HepG2 (cell line): ENCODE measurements at regions not wholly inside any gene's neighbourhood (a gene's known extent, or its start where the extent isn't known, plus 50 kb on each side); places are given as distances from the start of the nearest gene placed in this dataset.

ENCODE experiments used
- ATAC-seq: fragments of 200-7000 bp; cut with Tn5 transposase; 3 replicates; pipeline ENCODE4 v1.9.1; 2020; ENCODE audit warnings: mild to moderate bottlenecking, moderate library complexity
- BruUV-seq: library from RNA; stranded (reverse); fragments of 400-500 nt; replicated peaks from 2 replicates; lab custom pipeline; 2021; lab: Mats Ljungman, UMichigan
- CTCF ChIA-PET: fragments of 300-600 bp; formaldehyde crosslinking; extraction: SDS; loops from one replicate; lab custom pipeline; 2021; ENCODE audit warnings: low total read pairs, inconsistent platforms, low intra/inter-chr PET ratio; lab: Yijun Ruan, JAX
- POLR2A ChIA-PET: fragments of 350-600 bp; sonication (Branson Sonifier 250); formaldehyde crosslinking; loops from one replicate; lab custom pipeline; 2020; ENCODE audit warnings: antibody characterized with exemption, inconsistent platforms; lab: Yijun Ruan, JAX
- DNase-seq: peaks from one replicate; pipeline ENCODE4 v3.0.0-alpha.2; 2015; ENCODE audit warnings: low spot score
- FAIRE-seq: peaks from 3 replicates; lab custom pipeline; 2011; peaks lifted over from hg19 to GRCh38; lab: Jason Lieb, UNC
- H2AFZ ChIP-seq: one replicate; pipeline ENCODE4 v1.6.1; 2011; ENCODE audit warnings: low read length, inconsistent platforms
- H3K27ac ChIP-seq: fragments of 300-600 bp; 3 replicates; pipeline ENCODE4 v1.8.0; 2011; ENCODE audit warnings: mixed run types, mild to moderate bottlenecking, mixed read lengths, low read length, inconsistent platforms; ENCODE audit not compliant: insufficient read depth; ENCODE audit errors: extremely low read length
- H3K27me3 ChIP-seq, 2 experiments: fragments of 200-600 bp in 1 of 2; 2 replicates in 1 of 2; 3 replicates in 1 of 2; pipeline versions ENCODE4 v1.6.0 to v1.8.0; 2011; ENCODE audit warnings: low read length in 2 of 2, mild to moderate bottlenecking in 2 of 2, moderate library complexity in 2 of 2, inconsistent platforms in 1 of 2; ENCODE audit not compliant: insufficient read depth in 2 of 2, control insufficient read depth in 1 of 2
- H3K36me3 ChIP-seq, 2 experiments: fragments of 200-600 bp in 1 of 2; replicated peaks in 1 of 2; 2 replicates in 1 of 2; 3 replicates in 1 of 2; pipeline versions ENCODE4 v1.5.1 to v1.8.0; 2011; ENCODE audit warnings: low read length in 2 of 2, inconsistent platforms in 1 of 2; ENCODE audit not compliant: insufficient read depth in 2 of 2, control insufficient read depth in 1 of 2
- H3K4me1 ChIP-seq: 2 replicates; pipeline ENCODE4 v1.5.1; 2012; ENCODE audit warnings: low read length, inconsistent platforms; ENCODE audit not compliant: insufficient read depth
- H3K4me2 ChIP-seq: 2 replicates; pipeline ENCODE4 v1.6.0; 2011; ENCODE audit warnings: low read depth, low read length, inconsistent platforms
- H3K4me3 ChIP-seq, 3 experiments: fragments of 200-600 bp in 1 of 3; sonication (generic), shearing (Covaris generic) in 1 of 3; replicated peaks in 1 of 3; 2 replicates each; pipeline ENCODE4 v1.5.1; 2011 to 2016; ENCODE audit warnings: low read length in 3 of 3, inconsistent platforms in 2 of 3, low read depth in 2 of 3, mild to moderate bottlenecking in 2 of 3, control low read depth in 1 of 3, mixed read lengths in 1 of 3; ENCODE audit not compliant: insufficient read depth in 1 of 3
- H3K79me2 ChIP-seq: one replicate; pipeline ENCODE4 v1.6.1; 2011; ENCODE audit warnings: low read length, inconsistent platforms; ENCODE audit not compliant: insufficient read depth
- H3K9ac ChIP-seq: 2 replicates; pipeline ENCODE4 v1.6.0; 2011; ENCODE audit warnings: mild to moderate bottlenecking, low read depth, low read length, inconsistent platforms; ENCODE audit not compliant: insufficient read depth
- H3K9me3 ChIP-seq: 2 replicates; pipeline ENCODE4 v1.5.1; 2012; ENCODE audit warnings: mild to moderate bottlenecking, low read length
- H4K20me1 ChIP-seq: 2 replicates; pipeline ENCODE4 v1.6.0; 2011; ENCODE audit warnings: inconsistent platforms, mild to moderate bottlenecking, low read length, moderate library complexity; ENCODE audit not compliant: insufficient read depth
- CAMTA2 ChIP-seq: sonication (generic); formaldehyde crosslinking; IDR thresholded peaks from 2 replicates; pipeline ENCODE4 v1.4.0; 2020; ENCODE audit warnings: mild to moderate bottlenecking, missing genetic modification reagents, borderline replicate concordance
- FOXA3 ChIP-seq: IDR thresholded peaks from 2 replicates; pipeline ENCODE4 v1.6.1; 2016; ENCODE audit warnings: missing genetic modification reagents, missing compliant biosample characterization
- FOXO1 ChIP-seq: sonication (generic); formaldehyde crosslinking; IDR thresholded peaks from 2 replicates; pipeline ENCODE4 v1.4.0; 2020; ENCODE audit warnings: missing genetic modification reagents
- KDM5B ChIP-seq: sonication (generic); formaldehyde crosslinking; IDR thresholded peaks from 2 replicates; pipeline ENCODE4 v1.4.0; 2020; ENCODE audit warnings: missing genetic modification reagents, mild to moderate bottlenecking, borderline replicate concordance
- MAFG ChIP-seq: sonication (generic); formaldehyde crosslinking; IDR thresholded peaks from 2 replicates; pipeline ENCODE4 v1.5.1; 2020; ENCODE audit warnings: mild to moderate bottlenecking, missing genetic modification reagents
- MTA1 ChIP-seq: sonication (generic); formaldehyde crosslinking; IDR thresholded peaks from 2 replicates; pipeline ENCODE4 v1.4.0; 2020; ENCODE audit warnings: missing genetic modification reagents, mild to moderate bottlenecking, borderline replicate concordance
- MTF2 ChIP-seq: sonication (generic); formaldehyde crosslinking; IDR thresholded peaks from 2 replicates; pipeline ENCODE4 v1.5.0; 2020; ENCODE audit warnings: missing genetic modification reagents, borderline replicate concordance
- RERE ChIP-seq: IDR thresholded peaks from 2 replicates; pipeline ENCODE4 v1.6.1; 2016; ENCODE audit warnings: low read depth, missing genetic modification reagents, missing compliant biosample characterization
- SNRNP70 ChIP-seq: fragments of 200-400 bp; formaldehyde crosslinking; IDR thresholded peaks from 2 replicates; pipeline ENCODE4 v1.6.1; 2017; ENCODE audit warnings: mild to moderate bottlenecking, low read depth, low read length, moderate library complexity
- TAF15 ChIP-seq: fragments of 200-400 bp; formaldehyde crosslinking; IDR thresholded peaks from one replicate; pipeline ENCODE4 v1.6.1; 2018; ENCODE audit warnings: mild to moderate bottlenecking, low read depth, low read length; ENCODE audit not compliant: poor library complexity, severe bottlenecking
- U2AF1 ChIP-seq: fragments of 200-400 bp; formaldehyde crosslinking; optimal IDR thresholded peaks from 2 replicates; pipeline ENCODE3; 2017; ENCODE audit warnings: mild to moderate bottlenecking, low read depth, low read length
- ZMYM2 ChIP-seq: sonication (generic); formaldehyde crosslinking; IDR thresholded peaks from 2 replicates; pipeline ENCODE4 v1.8.0; 2022; ENCODE audit warnings: mild to moderate bottlenecking, missing genetic modification reagents
- ZNF230 ChIP-seq: sonication (generic); formaldehyde crosslinking; IDR thresholded peaks from 2 replicates; pipeline ENCODE4 v1.4.0; 2020; ENCODE audit warnings: mild to moderate bottlenecking, missing genetic modification reagents
- ZNF253 ChIP-seq: sonication (generic); formaldehyde crosslinking; IDR thresholded peaks from 2 replicates; pipeline ENCODE4 v1.8.0; 2022; ENCODE audit warnings: mild to moderate bottlenecking, missing genetic modification reagents, borderline replicate concordance
- ZNF549 ChIP-seq: sonication (generic); formaldehyde crosslinking; IDR thresholded peaks from 2 replicates; pipeline ENCODE4 v1.5.0; 2020; ENCODE audit warnings: missing genetic modification reagents
- whole genome bisulfite sequencing: methylation state at CpG from one replicate; pipeline ENCODE4 v1.1.6; 2017; ENCODE audit warnings: low lambda C conversion rate; 5-methylcytosine and 5-hydroxymethylcytosine counted together
- in situ Hi-C: cut with HindIII; loops from 2 replicates; pipeline ENCODE4 v1.10.0; 2017; ENCODE audit warnings: low pct_unique_long_range_greater_than_20kb; ENCODE audit not compliant: extremely low pct_ligation_motif_present
- intact Hi-C: fragments of 100-400 bp; cut with micrococcal nuclease; formaldehyde crosslinking; loops from one replicate; pipeline ENCODE4 v1.10.0; 2022; ENCODE audit not compliant: unreplicated experiment
- TF ChIP-seq, protein P1 (sequence below): IDR thresholded peaks from 2 replicates; pipeline ENCODE4 v1.6.1; 2016; ENCODE audit warnings: missing compliant biosample characterization, missing genetic modification reagents, borderline replicate concordance

DNA sequence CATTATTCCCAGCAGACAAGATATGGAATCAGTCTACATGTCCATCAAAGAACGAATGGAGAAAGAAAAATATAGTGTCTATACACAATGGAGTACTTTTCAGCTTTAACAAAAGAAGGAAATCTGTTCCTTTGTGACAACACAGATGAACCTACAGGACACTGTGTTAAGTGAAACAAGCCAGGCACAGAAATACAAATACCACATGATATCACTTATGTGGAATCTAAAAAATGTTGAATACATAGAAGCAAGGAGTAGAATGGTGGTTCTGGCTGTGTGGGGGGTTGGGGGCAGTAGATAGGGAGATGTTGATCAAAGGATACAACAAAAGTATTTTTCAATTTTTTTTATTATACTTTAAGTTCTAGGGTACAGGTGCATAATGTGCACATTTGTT lies 347.7 kb upstream of the MAP2 start:
- Histone ChIP-seq H3K9me3 (no peaks in the 10 kb centered on the region), H4K20me1 (no peaks in the 10 kb centered on the region), H3K9ac (no peak overlapping the region), H3K36me3 (no peaks in the 10 kb centered on the region), H3K4me1 (no peaks in the 10 kb centered on the region), H3K4me3 (no peak overlapping the region), H3K27me3 (no peaks in the 10 kb centered on the region), H3K79me2 (no peaks in the 10 kb centered on the region), H3K27ac (no peak overlapping the region), H2AFZ (no peak overlapping the region), H3K4me2 (no peak overlapping the region)
- 0% methylated on average over 1 of the region's 1 CpG for WGBS
- in situ Hi-C loops (no loop called here), intact Hi-C loops (no loop called here)
- no peak for TF ChIP-seq FOXA3
- TF ChIP-seq FOXO1 (CRISPR knock-in tag), result no peak
- no peak for TF ChIP-seq RERE (CRISPR knock-in tag)
- no peak for TF ChIP-seq CAMTA2
- TF ChIP-seq U2AF1, result no peak
- no peak for TF ChIP-seq ZNF253 (CRISPR knock-in tag)
- TF ChIP-seq KDM5B, result no peak
- no peak for TF ChIP-seq ZNF549
- TF ChIP-seq, protein P1, sequence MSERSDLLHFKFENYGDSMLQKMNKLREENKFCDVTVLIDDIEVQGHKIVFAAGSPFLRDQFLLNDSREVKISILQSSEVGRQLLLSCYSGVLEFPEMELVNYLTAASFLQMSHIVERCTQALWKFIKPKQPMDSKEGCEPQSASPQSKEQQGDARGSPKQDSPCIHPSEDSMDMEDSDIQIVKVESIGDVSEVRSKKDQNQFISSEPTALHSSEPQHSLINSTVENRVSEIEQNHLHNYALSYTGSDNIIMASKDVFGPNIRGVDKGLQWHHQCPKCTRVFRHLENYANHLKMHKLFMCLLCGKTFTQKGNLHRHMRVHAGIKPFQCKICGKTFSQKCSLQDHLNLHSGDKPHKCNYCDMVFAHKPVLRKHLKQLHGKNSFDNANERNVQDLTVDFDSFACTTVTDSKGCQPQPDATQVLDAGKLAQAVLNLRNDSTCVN (CRISPR knock-in tag), result no peak
- no peak for TF ChIP-seq MTF2
- no peak for TF ChIP-seq MTA1
- TF ChIP-seq ZNF230 (CRISPR knock-in tag), result no peak
- TF ChIP-seq ZMYM2, result no peak
- no peak for TF ChIP-seq SNRNP70
- TF ChIP-seq MAFG, result no peak
- no peak for TF ChIP-seq TAF15
- ChIA-PET CTCF (no interaction called here), POLR2A (no interaction called here)
- FAIRE-seq (no peak), DNase-seq (no peak), ATAC-seq (no peak)
- no TSS peak for BruUV-seq
